ENCODE measurements at regions not wholly inside any gene's neighbourhood (a gene's known extent, or its start where the extent isn't known, plus 50 kb on each side); places are given as distances from the start of the nearest gene placed in this dataset.
"Not testable (repeated sequence)": the region's sequence is repeated elsewhere in the genome, so short reads cannot be mapped to it uniquely, and the experiment has no call there.

- in situ Hi-C loops (cut with MboI; ENCODE audit: low pct_unique_long_range_greater_than_20kb, low sequenced_read_pairs, unreplicated experiment), result no loop called here
- TF ChIP-seq, protein P1, sequence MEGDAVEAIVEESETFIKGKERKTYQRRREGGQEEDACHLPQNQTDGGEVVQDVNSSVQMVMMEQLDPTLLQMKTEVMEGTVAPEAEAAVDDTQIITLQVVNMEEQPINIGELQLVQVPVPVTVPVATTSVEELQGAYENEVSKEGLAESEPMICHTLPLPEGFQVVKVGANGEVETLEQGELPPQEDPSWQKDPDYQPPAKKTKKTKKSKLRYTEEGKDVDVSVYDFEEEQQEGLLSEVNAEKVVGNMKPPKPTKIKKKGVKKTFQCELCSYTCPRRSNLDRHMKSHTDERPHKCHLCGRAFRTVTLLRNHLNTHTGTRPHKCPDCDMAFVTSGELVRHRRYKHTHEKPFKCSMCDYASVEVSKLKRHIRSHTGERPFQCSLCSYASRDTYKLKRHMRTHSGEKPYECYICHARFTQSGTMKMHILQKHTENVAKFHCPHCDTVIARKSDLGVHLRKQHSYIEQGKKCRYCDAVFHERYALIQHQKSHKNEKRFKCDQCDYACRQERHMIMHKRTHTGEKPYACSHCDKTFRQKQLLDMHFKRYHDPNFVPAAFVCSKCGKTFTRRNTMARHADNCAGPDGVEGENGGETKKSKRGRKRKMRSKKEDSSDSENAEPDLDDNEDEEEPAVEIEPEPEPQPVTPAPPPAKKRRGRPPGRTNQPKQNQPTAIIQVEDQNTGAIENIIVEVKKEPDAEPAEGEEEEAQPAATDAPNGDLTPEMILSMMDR (IDR thresholded peaks at IDR 0.05; ENCODE audit: extremely low read depth, insufficient read depth, missing control alignments), result no peak
- DNase-seq (ENCODE audit: low spot score), result no peak
Measured at GRCh38 chr5:94102849-94103248, 361.4 kb upstream of the POU5F2 start.

DNA sequence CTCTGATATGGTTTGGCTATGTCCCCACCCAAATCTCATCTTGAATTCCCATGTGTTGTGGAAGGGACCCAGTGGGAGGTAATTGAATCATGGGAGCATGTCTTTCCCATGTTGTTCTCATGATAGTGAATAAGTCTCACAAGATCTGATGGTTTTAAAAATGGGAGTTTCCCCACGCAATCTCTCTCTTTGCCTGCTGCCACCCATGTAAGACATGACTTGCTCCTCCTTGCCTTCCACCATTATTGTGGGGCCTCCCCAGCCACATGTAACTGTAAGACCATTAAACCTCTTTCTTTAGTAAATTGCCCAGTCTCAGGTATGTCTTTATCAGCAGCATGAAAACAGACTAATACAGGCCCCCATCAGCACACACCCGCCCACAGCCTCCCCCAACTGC is 356.0 kb upstream of the POU5F2 start:
- in situ Hi-C loops (cut with MboI; ENCODE audit: low pct_unique_long_range_greater_than_20kb, low sequenced_read_pairs, unreplicated experiment); DNase-seq (ENCODE audit: low spot score): not testable (repeated sequence)

DNA sequence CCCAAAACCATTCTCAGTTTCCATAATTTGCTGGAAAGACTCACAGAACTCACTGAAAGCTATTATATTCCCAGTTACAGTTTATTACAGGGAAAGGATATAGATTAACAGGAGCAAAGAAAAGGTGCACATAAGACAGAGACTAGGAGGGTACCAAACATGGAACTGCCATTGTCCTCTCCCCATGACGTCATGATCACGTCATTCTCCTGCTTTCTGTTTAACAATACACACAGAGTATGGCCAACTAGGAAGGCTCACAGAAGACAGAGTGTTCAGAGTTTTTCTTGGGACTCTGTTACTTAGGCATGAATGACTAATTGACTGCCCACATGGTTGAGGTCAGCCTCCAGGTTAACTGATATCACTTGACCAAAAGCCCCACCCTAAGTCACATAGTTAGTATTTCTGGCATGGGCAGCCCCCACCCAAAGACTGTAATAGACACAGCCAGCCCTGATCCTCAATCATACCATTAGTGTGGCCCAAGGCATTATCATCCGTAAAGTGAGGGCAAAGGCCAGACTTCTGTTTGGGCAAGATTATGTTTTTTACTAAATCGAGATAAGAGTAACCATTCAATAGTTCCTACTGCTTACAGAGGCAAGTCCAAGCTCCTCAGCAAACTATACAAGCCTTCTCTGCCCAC is 353.5 kb upstream of the POU5F2 start:
- DNase-seq (ENCODE audit: low spot score), result no peak
- in situ Hi-C loops (cut with MboI; ENCODE audit: low pct_unique_long_range_greater_than_20kb, low sequenced_read_pairs, unreplicated experiment), result no loop called here
- TF ChIP-seq, protein P1 (IDR thresholded peaks at IDR 0.05; ENCODE audit: extremely low read depth, insufficient read depth, missing control alignments), result no peak

GRCh38 chr5:94093300-94093699 is 351.9 kb upstream of the POU5F2 start:
- TF ChIP-seq, protein P1 (IDR thresholded peaks at IDR 0.05; ENCODE audit: extremely low read depth, insufficient read depth, missing control alignments), result no peak
- in situ Hi-C loops (cut with MboI; ENCODE audit: low pct_unique_long_range_greater_than_20kb, low sequenced_read_pairs, unreplicated experiment), result no loop called here
- no peak for DNase-seq (ENCODE audit: low spot score)

DNA sequence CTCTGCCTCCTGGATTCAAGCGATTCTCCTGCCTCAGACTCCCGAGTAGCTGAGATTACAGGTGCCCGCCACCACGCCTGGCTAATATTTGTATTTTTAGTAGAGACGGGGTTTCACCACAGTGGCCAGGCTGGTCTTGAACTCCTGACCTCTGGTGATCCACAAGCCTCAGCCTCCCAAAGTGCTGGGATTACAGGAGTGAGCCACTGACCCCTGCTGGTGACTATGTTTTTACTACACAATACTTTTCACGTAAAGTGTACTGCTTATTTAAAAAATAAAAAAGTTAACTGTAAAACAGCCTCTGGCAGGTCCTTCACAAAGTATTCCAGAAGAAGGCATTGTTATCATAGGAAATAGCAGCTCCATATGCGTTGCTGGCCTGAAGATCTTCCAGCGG is 345.2 kb upstream of the POU5F2 start:
- in situ Hi-C loops (cut with MboI; ENCODE audit: low pct_unique_long_range_greater_than_20kb, low sequenced_read_pairs, unreplicated experiment); DNase-seq (ENCODE audit: low spot score): not testable (repeated sequence)

GRCh38 chr5:94086194-94086593 is 344.8 kb upstream of the POU5F2 start:
- in situ Hi-C loops (cut with MboI; ENCODE audit: low pct_unique_long_range_greater_than_20kb, low sequenced_read_pairs, unreplicated experiment), result no loop called here
- TF ChIP-seq, protein P1 (IDR thresholded peaks at IDR 0.05; ENCODE audit: extremely low read depth, insufficient read depth, missing control alignments), result no peak
- DNase-seq (ENCODE audit: low spot score), result no peak

DNA sequence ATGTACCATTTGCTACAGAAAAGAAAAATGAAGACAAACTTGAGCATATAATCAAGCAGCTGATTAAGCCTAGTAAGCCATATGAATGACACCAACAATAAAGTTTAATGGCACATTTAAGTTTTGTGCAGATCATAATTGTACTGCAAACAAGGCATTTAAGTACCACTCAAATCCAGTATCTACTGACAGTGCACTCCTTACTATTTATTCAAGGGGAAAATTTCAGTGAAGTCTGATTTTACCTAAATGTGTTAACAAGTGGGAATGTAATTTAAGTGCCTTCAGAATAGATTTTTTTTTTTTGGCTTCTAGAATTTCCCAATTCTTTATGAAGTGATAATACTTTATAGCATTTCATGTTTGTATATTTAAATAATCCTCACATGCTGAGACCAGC is 341.0 kb upstream of the POU5F2 start:
- TF ChIP-seq, protein P1 (IDR thresholded peaks at IDR 0.05; ENCODE audit: extremely low read depth, insufficient read depth, missing control alignments), result no peak
- in situ Hi-C loops (cut with MboI; ENCODE audit: low pct_unique_long_range_greater_than_20kb, low sequenced_read_pairs, unreplicated experiment), result no loop called here
- no peak for DNase-seq (ENCODE audit: low spot score)

- no peak for DNase-seq (ENCODE audit: low spot score)
- in situ Hi-C loops (cut with MboI; ENCODE audit: low pct_unique_long_range_greater_than_20kb, low sequenced_read_pairs, unreplicated experiment), result no loop called here
- TF ChIP-seq, protein P1 (IDR thresholded peaks at IDR 0.05; ENCODE audit: extremely low read depth, insufficient read depth, missing control alignments), result no peak
Measured at GRCh38 chr5:94081088-94081487, 339.7 kb upstream of the POU5F2 start.

All from GM13977 (cell line).